DND-41 (cell line): ENCODE measurements at regions not wholly inside any gene's neighbourhood (a gene's known extent, or its start where the extent isn't known, plus 50 kb on each side); places are given as distances from the start of the nearest gene placed in this dataset.

Experiments used
- ATAC-seq: fragments of 200-7000 bp; cut with Tn5 transposase; 3 replicates; pipeline ENCODE4 v1.9.1; 2021; ENCODE audit warnings: low read depth; ENCODE audit not compliant: insufficient read depth
- DNase-seq: peaks from one replicate; pipeline ENCODE4 v3.0.0-alpha.2; 2020
- H2AFZ ChIP-seq: 2 replicates; pipeline ENCODE4 v1.6.0; 2012; ENCODE audit warnings: low read depth, low read length
- H3K27ac ChIP-seq: 2 replicates; pipeline ENCODE4 v1.5.1; 2012; ENCODE audit warnings: low read length, inconsistent platforms
- H3K27me3 ChIP-seq: fragments of 200-600 bp; sonication (generic); 2 replicates; pipeline ENCODE4 v1.6.0; 2012; ENCODE audit warnings: low read length, mild to moderate bottlenecking, inconsistent platforms; ENCODE audit not compliant: insufficient read depth, poor library complexity
- H3K36me3 ChIP-seq: 2 replicates; pipeline ENCODE4 v1.5.1; 2012; ENCODE audit warnings: low read length, inconsistent platforms; ENCODE audit not compliant: insufficient read depth
- H3K4me1 ChIP-seq: 2 replicates; pipeline ENCODE4 v1.5.1; 2012; ENCODE audit warnings: mild to moderate bottlenecking, low read length; ENCODE audit not compliant: insufficient read depth
- H3K4me2 ChIP-seq: 2 replicates; pipeline ENCODE4 v1.6.0; 2012; ENCODE audit warnings: mild to moderate bottlenecking, moderate library complexity, low read length, inconsistent platforms; ENCODE audit not compliant: insufficient read depth
- H3K4me3 ChIP-seq, 2 experiments: fragments of 200-600 bp in 1 of 2; shearing (Covaris generic) in 1 of 2; 2 replicates each; pipeline ENCODE4 v1.5.1; 2012 to 2016; ENCODE audit warnings: inconsistent platforms in 2 of 2, low read length in 2 of 2, mild to moderate bottlenecking in 2 of 2, low read depth in 1 of 2, moderate library complexity in 1 of 2
- H3K79me2 ChIP-seq: 2 replicates; pipeline ENCODE4 v1.6.0; 2012; ENCODE audit warnings: low read length, inconsistent platforms; ENCODE audit not compliant: insufficient read depth
- H3K9ac ChIP-seq: 2 replicates; pipeline ENCODE4 v1.6.0; 2012; ENCODE audit warnings: low read depth, mild to moderate bottlenecking, inconsistent platforms, low read length, moderate library complexity
- H3K9me3 ChIP-seq: 2 replicates; pipeline ENCODE4 v1.5.1; 2012; ENCODE audit warnings: low read length, moderate library complexity, mild to moderate bottlenecking, inconsistent platforms; ENCODE audit not compliant: insufficient read depth, severe bottlenecking
- H4K20me1 ChIP-seq: 2 replicates; pipeline ENCODE4 v1.6.0; 2012; ENCODE audit warnings: low read length; ENCODE audit not compliant: insufficient read depth
- EZH2 ChIP-seq: IDR thresholded peaks from 3 replicates; pipeline ENCODE4 v1.6.1; 2012; ENCODE audit warnings: borderline replicate concordance, low read depth, mild to moderate bottlenecking, moderate library complexity, low read length, inconsistent platforms; ENCODE audit not compliant: severe bottlenecking
- TF ChIP-seq, protein P1 (sequence below): IDR thresholded peaks from 2 replicates; pipeline ENCODE4 v1.5.1; 2012; ENCODE audit warnings: borderline replicate concordance, low read length, moderate library complexity, mild to moderate bottlenecking; ENCODE audit not compliant: poor library complexity, severe bottlenecking; ENCODE audit errors: extremely low read depth

DNA sequence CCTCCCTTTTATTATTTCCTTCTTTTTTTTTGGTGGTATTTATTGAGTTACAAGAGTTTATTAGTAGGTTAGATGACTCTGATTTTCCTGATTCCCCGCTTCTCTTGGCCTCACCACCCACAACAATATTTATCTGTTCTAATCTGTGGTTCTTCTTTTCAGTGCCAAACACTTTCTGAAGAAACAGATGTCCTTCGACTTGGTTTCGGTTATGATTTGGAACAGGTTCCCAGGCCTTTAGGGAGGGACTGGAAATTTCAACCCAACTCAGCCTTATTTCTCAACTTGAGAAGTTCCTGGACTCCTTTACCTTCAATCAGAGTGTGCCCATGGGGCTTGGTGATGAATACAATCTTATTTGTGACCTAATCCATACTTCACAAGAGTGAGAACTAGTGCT is 108.1 kb downstream of the UCHL1 start:
- Histone ChIP-seq H3K4me1 (no peaks in the 10 kb centered on the region), H2AFZ (no peak overlapping the region)
- ATAC-seq = no peak

DNA sequence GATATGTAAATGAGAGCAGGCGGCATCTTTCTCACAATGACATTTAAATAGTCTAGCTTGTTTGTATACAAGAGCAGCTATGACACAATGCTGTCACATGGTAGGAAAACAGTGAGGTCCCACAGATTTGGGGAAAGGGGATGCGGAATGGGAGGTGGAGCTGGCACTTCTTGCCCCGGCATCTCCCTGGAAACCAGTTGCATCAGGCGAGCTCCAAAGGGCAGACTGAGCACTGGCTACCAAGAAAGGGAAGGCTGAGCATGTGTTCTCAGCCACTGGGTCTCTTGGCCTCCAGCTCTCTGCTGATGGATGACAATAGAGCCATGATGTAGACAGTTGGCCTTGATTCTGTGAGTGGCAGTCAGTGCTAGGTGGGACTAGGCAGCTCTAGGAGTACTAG is 109.0 kb downstream of the UCHL1 start:
- no peaks in the 10 kb centered on the region for H3K79me2 ChIP-seq
- no peak for TF ChIP-seq EZH2
- TF ChIP-seq, protein P1, sequence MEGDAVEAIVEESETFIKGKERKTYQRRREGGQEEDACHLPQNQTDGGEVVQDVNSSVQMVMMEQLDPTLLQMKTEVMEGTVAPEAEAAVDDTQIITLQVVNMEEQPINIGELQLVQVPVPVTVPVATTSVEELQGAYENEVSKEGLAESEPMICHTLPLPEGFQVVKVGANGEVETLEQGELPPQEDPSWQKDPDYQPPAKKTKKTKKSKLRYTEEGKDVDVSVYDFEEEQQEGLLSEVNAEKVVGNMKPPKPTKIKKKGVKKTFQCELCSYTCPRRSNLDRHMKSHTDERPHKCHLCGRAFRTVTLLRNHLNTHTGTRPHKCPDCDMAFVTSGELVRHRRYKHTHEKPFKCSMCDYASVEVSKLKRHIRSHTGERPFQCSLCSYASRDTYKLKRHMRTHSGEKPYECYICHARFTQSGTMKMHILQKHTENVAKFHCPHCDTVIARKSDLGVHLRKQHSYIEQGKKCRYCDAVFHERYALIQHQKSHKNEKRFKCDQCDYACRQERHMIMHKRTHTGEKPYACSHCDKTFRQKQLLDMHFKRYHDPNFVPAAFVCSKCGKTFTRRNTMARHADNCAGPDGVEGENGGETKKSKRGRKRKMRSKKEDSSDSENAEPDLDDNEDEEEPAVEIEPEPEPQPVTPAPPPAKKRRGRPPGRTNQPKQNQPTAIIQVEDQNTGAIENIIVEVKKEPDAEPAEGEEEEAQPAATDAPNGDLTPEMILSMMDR = no peak
- H2AFZ ChIP-seq = no peak overlapping the region
- no peaks in the 10 kb centered on the region for H3K36me3 ChIP-seq
- no peaks in the 10 kb centered on the region for H3K4me1 ChIP-seq
- DNase-seq = no peak
- no peak overlapping the region for H3K4me3 ChIP-seq
- no peaks in the 10 kb centered on the region for H3K9me3 ChIP-seq
- no peak overlapping the region for H3K9ac ChIP-seq
- no peak overlapping the region for H3K27ac ChIP-seq
- H3K4me2 ChIP-seq = no peak overlapping the region
- H4K20me1 ChIP-seq = no peaks in the 10 kb centered on the region
- ATAC-seq = no peak
- peaks cover 5% of the 10 kb centered on the region for H3K27me3 ChIP-seq

More for the DNA sequence above, 108.1 kb downstream of the UCHL1 start:
- no peaks in the 10 kb centered on the region for H3K9me3 ChIP-seq
- H3K79me2 ChIP-seq = no peaks in the 10 kb centered on the region
- H3K27ac ChIP-seq = no peak overlapping the region
- H4K20me1 ChIP-seq = no peaks in the 10 kb centered on the region
- no peaks in the 10 kb centered on the region for H3K36me3 ChIP-seq
- TF ChIP-seq, protein P1 = no peak
- no peak for TF ChIP-seq EZH2
- no peak overlapping the region for H3K4me2 ChIP-seq
- no peak overlapping the region for H3K4me3 ChIP-seq
- H3K27me3 ChIP-seq = peaks cover 5% of the 10 kb centered on the region
- no peak for DNase-seq
- no peak overlapping the region for H3K9ac ChIP-seq

DNA sequence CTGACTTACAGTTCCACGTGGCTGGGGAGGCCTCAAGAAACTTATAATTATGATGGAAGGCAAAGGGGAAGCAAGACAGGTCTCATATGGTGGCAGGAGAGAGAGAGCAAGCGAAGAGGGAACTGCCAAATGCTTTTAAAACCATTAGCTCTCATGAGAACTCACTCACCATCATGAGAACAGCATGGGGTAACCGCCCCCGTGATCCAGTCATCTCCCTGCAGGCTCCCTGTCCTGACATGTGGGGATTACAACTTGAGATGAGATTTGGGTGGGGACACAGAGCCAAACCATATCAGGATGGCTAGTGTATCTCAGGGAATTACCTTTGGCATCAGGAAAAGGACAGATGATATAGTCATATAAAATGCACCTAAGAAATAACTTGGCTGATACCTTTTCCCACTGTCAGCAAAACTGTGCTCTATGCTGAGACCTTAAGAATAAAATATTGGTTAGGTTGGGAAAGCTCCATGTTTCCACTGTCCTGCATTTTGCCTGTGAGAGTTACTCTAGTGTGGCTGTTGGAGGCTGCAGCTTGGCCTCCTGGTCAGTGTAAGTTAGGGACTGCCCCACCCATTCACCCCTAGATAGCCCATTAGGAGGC is 110.3 kb downstream of the UCHL1 start:
- H3K27me3 ChIP-seq = peaks cover 5% of the 10 kb centered on the region
- H3K4me1 ChIP-seq = no peaks in the 10 kb centered on the region
- H4K20me1 ChIP-seq = no peaks in the 10 kb centered on the region
- ATAC-seq (no peak), DNase-seq (no peak)
- H3K9ac ChIP-seq = no peak overlapping the region
- no peak overlapping the region for H3K27ac ChIP-seq
- no peaks in the 10 kb centered on the region for H3K9me3 ChIP-seq
- H3K4me2 ChIP-seq = no peak overlapping the region
- no peak overlapping the region for H2AFZ ChIP-seq
- TF ChIP-seq EZH2 = no peak
- TF ChIP-seq, protein P1 = no peak
- H3K4me3 ChIP-seq = no peak overlapping the region
- H3K79me2 ChIP-seq = no peaks in the 10 kb centered on the region
- no peaks in the 10 kb centered on the region for H3K36me3 ChIP-seq

DNA sequence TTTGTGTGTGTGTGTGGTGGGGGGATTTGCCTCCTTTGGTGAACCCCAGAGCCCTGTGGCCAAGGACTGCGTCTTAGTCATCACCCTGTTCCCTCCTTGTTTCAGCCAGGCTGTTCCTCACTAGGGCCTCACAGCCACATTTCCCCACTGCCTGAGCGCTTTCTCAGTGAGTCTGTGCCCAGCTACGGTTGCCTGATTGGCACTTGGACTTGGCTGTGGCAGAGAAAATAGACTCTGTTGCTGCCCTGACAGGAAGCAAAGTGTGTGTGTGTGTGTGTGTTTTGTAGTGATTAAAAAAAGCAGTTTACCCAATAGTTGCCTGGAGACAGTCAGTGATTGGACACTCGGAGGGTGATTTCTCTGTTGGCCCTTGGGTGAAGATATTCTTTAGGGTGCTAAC is 113.0 kb downstream of the UCHL1 start:
- H3K4me1 ChIP-seq = no peaks in the 10 kb centered on the region
- H2AFZ ChIP-seq = no peak overlapping the region
- H3K4me3 ChIP-seq = no peak overlapping the region
- H3K27me3 ChIP-seq = peaks cover 9% of the 10 kb centered on the region
- no peak overlapping the region for H3K27ac ChIP-seq
- H3K36me3 ChIP-seq = no peaks in the 10 kb centered on the region
- DNase-seq (no peak), ATAC-seq (no peak)
- no peak for TF ChIP-seq EZH2
- TF ChIP-seq, protein P1 = no peak
- H3K9ac ChIP-seq = no peak overlapping the region
- H4K20me1 ChIP-seq = no peaks in the 10 kb centered on the region
- no peaks in the 10 kb centered on the region for H3K9me3 ChIP-seq
- no peak overlapping the region for H3K4me2 ChIP-seq
- no peaks in the 10 kb centered on the region for H3K79me2 ChIP-seq
